ENCODE measurements at regions not wholly inside any gene's neighbourhood (a gene's known extent, or its start where the extent isn't known, plus 50 kb on each side); places are given as distances from the start of the nearest gene placed in this dataset.

DNA sequence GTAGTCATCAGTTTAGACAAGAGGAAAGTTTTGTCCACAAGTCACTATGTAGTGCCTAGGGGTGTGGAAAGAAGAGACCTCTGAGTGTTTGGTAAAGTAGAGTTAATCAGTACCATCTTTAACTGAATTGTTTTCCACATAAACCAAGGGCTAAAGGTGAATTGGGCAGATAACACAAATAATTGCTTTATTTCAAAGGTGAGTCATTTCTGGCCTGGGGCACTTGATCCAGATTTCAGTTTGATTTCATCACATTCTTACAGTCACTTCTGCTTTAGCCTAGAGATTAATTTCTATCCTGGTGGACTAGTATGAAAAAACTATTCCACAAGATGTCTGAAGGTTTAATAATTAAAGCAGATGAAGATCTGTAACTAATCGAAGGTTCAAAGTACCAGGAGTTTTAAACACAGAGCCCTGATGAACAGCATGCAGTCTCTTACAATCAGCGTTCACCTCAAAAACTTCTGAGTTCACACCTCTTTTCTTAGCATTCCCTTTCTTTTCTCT lies 74.5 kb upstream of the BOD1L1 start:
- Histone ChIP-seq H2BK15ac (ENCODE audit: low read length) (no peak overlapping the region), H3K27ac (ENCODE audit: low read depth, low read length) (no peak overlapping the region), H3K36me3 (ENCODE audit: control insufficient read depth in 2 of 4, insufficient read depth in 4 of 4, low read length in 3 of 4) (no peaks in the 10 kb centered on the region), H3K56ac (replicated peaks; ENCODE audit: insufficient read length, low read depth, low read length) (no peak overlapping the region), H2BK20ac (ENCODE audit: low read length) (no peak overlapping the region), H3K4ac (replicated peaks; ENCODE audit: insufficient read length, low read depth, low read length) (no peak overlapping the region), H3K23ac (ENCODE audit: insufficient read length) (no peak overlapping the region), H3K23me2 (ENCODE audit: low read depth, low read length) (no peaks in the 10 kb centered on the region), H4K5ac (ENCODE audit: insufficient read length, low read depth, low read length) (no peak overlapping the region), H2BK5ac (ENCODE audit: low read depth, low read length) (no peak overlapping the region), H3K4me2 (ENCODE audit: insufficient read depth in 1 of 2, low read depth in 2 of 2, low read length in 2 of 2) (no peak overlapping the region), H2BK12ac (ENCODE audit: low read depth, low read length) (no peak overlapping the region), H3K9ac (replicated peaks in 1 of 4; ENCODE audit: extremely low read depth in 1 of 4, low read depth in 3 of 4, low read length in 3 of 4) (no peak overlapping the region), H4K91ac (replicated peaks; ENCODE audit: insufficient read length, low read length) (no peak overlapping the region), H3K18ac (ENCODE audit: extremely low read depth, low read length) (no peak overlapping the region), H3K14ac (ENCODE audit: insufficient read length) (no peak overlapping the region), H3K79me1 (ENCODE audit: low read depth, low read length) (no peaks in the 10 kb centered on the region), H4K20me1 (replicated peaks in 1 of 2; ENCODE audit: control insufficient read depth in 1 of 2, insufficient read depth in 2 of 2, low read length in 2 of 2) (no peaks in the 10 kb centered on the region), H3K79me2 (ENCODE audit: control insufficient read depth in 1 of 2, insufficient read depth in 2 of 2, low read length in 2 of 2) (no peaks in the 10 kb centered on the region), H2BK120ac (replicated peaks; ENCODE audit: low read depth, low read length) (no peak overlapping the region), H4K8ac (ENCODE audit: extremely low read depth, insufficient read depth, low read length) (no peak overlapping the region), H2AK5ac (ENCODE audit: low read depth, low read length) (no peak overlapping the region), H3K4me3 (ENCODE audit: extremely low read depth in 1 of 4, insufficient read depth in 2 of 4, low read depth in 3 of 4, low read length in 4 of 4) (no peak overlapping the region), H3K27me3 (replicated peaks in 1 of 4; ENCODE audit: control insufficient read depth in 3 of 4, extremely low read depth in 1 of 4, insufficient read depth in 3 of 4, low read length in 3 of 4) (no peaks in the 10 kb centered on the region), H2AFZ (ENCODE audit: low read length) (no peak overlapping the region), H3K9me3 (ENCODE audit: insufficient read depth in 2 of 2, low read depth in 1 of 2, low read length in 1 of 2) (no peaks in the 10 kb centered on the region), H3K4me1 (replicated peaks in 1 of 4; ENCODE audit: control insufficient read depth in 3 of 4, insufficient read depth in 4 of 4, low read length in 3 of 4) (no peaks in the 10 kb centered on the region)
- no peak for DNase-seq (ENCODE audit: low read depth in 1 of 2, low spot score in 2 of 2)
- no peak for FAIRE-seq
- TF ChIP-seq KDM1A (IDR thresholded peaks at IDR 0.05; ENCODE audit: borderline replicate concordance, low read length) (no peak), MAFK (IDR thresholded peaks at IDR 0.05; ENCODE audit: low read depth, low read length) (no peak), TBP (IDR thresholded peaks at IDR 0.05; ENCODE audit: low read depth, low read length) (no peak), TAF1 (IDR thresholded peaks at IDR 0.05; ENCODE audit: low read depth, low read length) (no peak), EP300 (IDR thresholded peaks at IDR 0.05; ENCODE audit: borderline replicate concordance in 1 of 2, low read depth in 2 of 2, low read length in 2 of 2) (no peak), CHD1 (IDR thresholded peaks at IDR 0.05; ENCODE audit: low read depth, low read length) (no peak), KDM4A (IDR thresholded peaks at IDR 0.05; ENCODE audit: low read depth, low read length, severe bottlenecking) (no peak), TAF7 (optimal IDR thresholded peaks at IDR 0.05; ENCODE audit: borderline replicate concordance, low read depth, low read length) (no peak)
- WGBS, 2 experiments (ENCODE audit: extremely low coverage in 1 of 2, insufficient coverage in 1 of 2, insufficient read length in 1 of 2, insufficient replicate concordance in 2 of 2, low coverage in 1 of 2, low lambda C conversion rate in 2 of 2, missing lambda C conversion rate in 1 of 2), result 73% methylated on average over 2 of the region's 2 CpGs; no CpG with 5 or more reads in 1 of the 2 experiments
- POLR2A ChIA-PET (ENCODE audit: partially characterized antibody), result no interaction called here
- CTCF ChIA-PET (ENCODE audit: partially characterized antibody), result no interaction called here

Measured in H1 (cell line).